PC-9 (cell line): ENCODE measurements at regions not wholly inside any gene's neighbourhood (a gene's known extent, or its start where the extent isn't known, plus 50 kb on each side); places are given as distances from the start of the nearest gene placed in this dataset.

Experiments
- EZH2 ChIP-seq: fragments of 200-600 bp; sonication (generic); IDR thresholded peaks from 2 replicates; pipeline ENCODE4 v1.8.0; 2017; ENCODE audit warnings: antibody characterized with exemption, low read depth
- TF ChIP-seq, protein P1 (sequence below): fragments of 200-600 bp; sonication (generic); conservative IDR thresholded peaks from 2 replicates; pipeline ENCODE4 v1.6.1; 2017; ENCODE audit warnings: mixed run types, antibody characterized with exemption, mild to moderate bottlenecking, moderate library complexity

DNA sequence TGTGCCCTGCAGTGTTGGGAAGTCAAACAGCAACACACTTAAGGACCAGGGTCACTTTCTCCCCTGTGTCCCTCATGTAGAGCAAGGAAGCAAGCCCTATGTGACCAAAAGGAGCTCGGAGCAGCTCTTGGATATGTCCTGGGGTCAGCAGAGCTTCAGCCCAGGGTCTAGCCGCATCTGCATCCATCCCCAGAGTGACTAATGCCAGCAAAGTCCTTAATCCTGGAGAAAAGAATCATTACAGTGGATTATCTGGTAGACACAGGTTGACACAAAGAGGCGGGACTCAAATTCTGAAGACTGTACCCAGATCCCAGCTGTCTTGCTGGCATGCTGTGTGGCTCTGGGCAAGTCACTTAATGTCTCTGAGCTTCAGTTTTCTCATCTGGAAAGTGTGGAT lies 239.1 kb upstream of the PWP1 start:
- TF ChIP-seq, protein P1, sequence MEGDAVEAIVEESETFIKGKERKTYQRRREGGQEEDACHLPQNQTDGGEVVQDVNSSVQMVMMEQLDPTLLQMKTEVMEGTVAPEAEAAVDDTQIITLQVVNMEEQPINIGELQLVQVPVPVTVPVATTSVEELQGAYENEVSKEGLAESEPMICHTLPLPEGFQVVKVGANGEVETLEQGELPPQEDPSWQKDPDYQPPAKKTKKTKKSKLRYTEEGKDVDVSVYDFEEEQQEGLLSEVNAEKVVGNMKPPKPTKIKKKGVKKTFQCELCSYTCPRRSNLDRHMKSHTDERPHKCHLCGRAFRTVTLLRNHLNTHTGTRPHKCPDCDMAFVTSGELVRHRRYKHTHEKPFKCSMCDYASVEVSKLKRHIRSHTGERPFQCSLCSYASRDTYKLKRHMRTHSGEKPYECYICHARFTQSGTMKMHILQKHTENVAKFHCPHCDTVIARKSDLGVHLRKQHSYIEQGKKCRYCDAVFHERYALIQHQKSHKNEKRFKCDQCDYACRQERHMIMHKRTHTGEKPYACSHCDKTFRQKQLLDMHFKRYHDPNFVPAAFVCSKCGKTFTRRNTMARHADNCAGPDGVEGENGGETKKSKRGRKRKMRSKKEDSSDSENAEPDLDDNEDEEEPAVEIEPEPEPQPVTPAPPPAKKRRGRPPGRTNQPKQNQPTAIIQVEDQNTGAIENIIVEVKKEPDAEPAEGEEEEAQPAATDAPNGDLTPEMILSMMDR, result no peak
- TF ChIP-seq EZH2, result no peak
